SK-N-SH treated with all-trans-retinoic acid at 6 μM for 48 hours (cell line): ENCODE measurements at regions not wholly inside any gene's neighbourhood (a gene's known extent, or its start where the extent isn't known, plus 50 kb on each side); places are given as distances from the start of the nearest gene placed in this dataset.

Source experiments
- ATAC-seq: fragments of 200-7000 bp; cut with Tn5 transposase; 3 replicates; pipeline ENCODE4 v1.9.1; 2020; ENCODE audit warnings: mild to moderate bottlenecking, moderate library complexity
- ARNTL ChIP-seq: fragments of 450-650 bp; formaldehyde crosslinking; IDR thresholded peaks from 2 replicates; pipeline ENCODE4 v1.5.0; 2020; ENCODE audit warnings: low read depth, mild to moderate bottlenecking, moderate library complexity, borderline replicate concordance
- CSDC2 ChIP-seq: fragments of 250-450 bp; sonication (Bioruptor Pico); IDR thresholded peaks from 2 replicates; pipeline ENCODE4 v1.5.0; 2020; ENCODE audit warnings: mild to moderate bottlenecking, moderate library complexity
- CSRNP3 ChIP-seq: fragments of 250-450 bp; sonication (Bioruptor Pico); IDR thresholded peaks from 2 replicates; pipeline ENCODE4 v1.5.1; 2021; ENCODE audit warnings: mild to moderate bottlenecking, moderate library complexity
- ESRRG ChIP-seq: fragments of 250-450 bp; sonication (Bioruptor Pico); IDR thresholded peaks from 2 replicates; pipeline ENCODE4 v1.6.1; 2021; ENCODE audit warnings: mild to moderate bottlenecking
- GLIS3 ChIP-seq: fragments of 250-450 bp; sonication (Bioruptor Pico); IDR thresholded peaks from 2 replicates; pipeline ENCODE4 v1.5.0; 2020; ENCODE audit warnings: mild to moderate bottlenecking, moderate library complexity
- ISL1 ChIP-seq: fragments of 250-450 bp; sonication (Bioruptor Pico); IDR thresholded peaks from 2 replicates; pipeline ENCODE4 v2.1.2; 2022; ENCODE audit warnings: mild to moderate bottlenecking, moderate library complexity
- OSR1 ChIP-seq: fragments of 250-450 bp; sonication (Bioruptor Pico); IDR thresholded peaks from 2 replicates; pipeline ENCODE4 v1.8.0; 2022; ENCODE audit warnings: moderate library complexity, mild to moderate bottlenecking, inconsistent platforms
- PPARA ChIP-seq: fragments of 250-450 bp; sonication (Bioruptor Pico); IDR thresholded peaks from 2 replicates; pipeline ENCODE4 v1.5.0; 2020; ENCODE audit warnings: mild to moderate bottlenecking, borderline replicate concordance
- RARB ChIP-seq: fragments of 250-450 bp; sonication (Bioruptor Pico); IDR thresholded peaks from 2 replicates; pipeline ENCODE4 v1.8.0; 2021; ENCODE audit warnings: mild to moderate bottlenecking, moderate library complexity
- SNAI2 ChIP-seq: fragments of 250-450 bp; sonication (Bioruptor Pico); IDR thresholded peaks from 2 replicates; pipeline ENCODE4 v1.5.0; 2020; ENCODE audit warnings: mild to moderate bottlenecking, moderate library complexity
- TCF4 ChIP-seq: fragments of 250-450 bp; sonication (Bioruptor Pico); IDR thresholded peaks from 2 replicates; pipeline ENCODE4 v1.8.0; 2021; ENCODE audit warnings: mild to moderate bottlenecking, moderate library complexity, borderline replicate concordance
- TOX ChIP-seq: fragments of 250-450 bp; sonication (Bioruptor Pico); IDR thresholded peaks from 2 replicates; pipeline ENCODE4 v1.8.0; 2021; ENCODE audit warnings: mild to moderate bottlenecking, moderate library complexity, borderline replicate concordance
- ZC3H10 ChIP-seq: fragments of 250-450 bp; sonication (Bioruptor Pico); IDR thresholded peaks from 2 replicates; pipeline ENCODE4 v1.5.1; 2021; ENCODE audit warnings: mild to moderate bottlenecking, moderate library complexity
- ZFP30 ChIP-seq: fragments of 450-650 bp; formaldehyde crosslinking; IDR thresholded peaks from 2 replicates; pipeline ENCODE4 v1.5.0; 2022; ENCODE audit warnings: mild to moderate bottlenecking, moderate library complexity
- ZNF565 ChIP-seq: fragments of 450-650 bp; formaldehyde crosslinking; conservative IDR thresholded peaks from 2 replicates; pipeline ENCODE4 v1.5.0; 2020; ENCODE audit warnings: low read depth, mild to moderate bottlenecking, moderate library complexity
- ZNF70 ChIP-seq: fragments of 450-650 bp; formaldehyde crosslinking; IDR thresholded peaks from 2 replicates; pipeline ENCODE4 v1.5.0; 2020; ENCODE audit warnings: mild to moderate bottlenecking, moderate library complexity
- ZNF8 ChIP-seq: fragments of 450-650 bp; formaldehyde crosslinking; IDR thresholded peaks from 2 replicates; pipeline ENCODE4 v1.5.0; 2020; ENCODE audit warnings: mild to moderate bottlenecking, moderate library complexity
- TF ChIP-seq, protein P1 (sequence below): fragments of 250-450 bp; sonication (Bioruptor Pico); IDR thresholded peaks from 2 replicates; pipeline ENCODE4 v1.5.1; 2020; ENCODE audit warnings: low read depth, mild to moderate bottlenecking, moderate library complexity
- TF ChIP-seq, protein P2 (sequence below): fragments of 250-450 bp; sonication (Bioruptor Pico); IDR thresholded peaks from 2 replicates; pipeline ENCODE4 v1.8.0; 2021; ENCODE audit warnings: low read depth, mild to moderate bottlenecking, moderate library complexity, borderline replicate concordance
- TF ChIP-seq, protein P3 (sequence below): fragments of 250-450 bp; sonication (Bioruptor Pico); IDR thresholded peaks from 2 replicates; pipeline ENCODE4 v1.5.0; 2020; ENCODE audit warnings: mild to moderate bottlenecking, moderate library complexity
- TF ChIP-seq, protein P4 (sequence below): fragments of 250-450 bp; sonication (Bioruptor Pico); IDR thresholded peaks from 2 replicates; pipeline ENCODE4 v1.8.0; 2020; ENCODE audit warnings: mild to moderate bottlenecking, moderate library complexity, borderline replicate concordance

GRCh38 chr4:116016201-116016600 lies 902.8 kb upstream of the NDST4 start:
- ATAC-seq: no peak
- TF ChIP-seq GLIS3 (CRISPR knock-in tag): no peak
- TF ChIP-seq, protein P1, sequence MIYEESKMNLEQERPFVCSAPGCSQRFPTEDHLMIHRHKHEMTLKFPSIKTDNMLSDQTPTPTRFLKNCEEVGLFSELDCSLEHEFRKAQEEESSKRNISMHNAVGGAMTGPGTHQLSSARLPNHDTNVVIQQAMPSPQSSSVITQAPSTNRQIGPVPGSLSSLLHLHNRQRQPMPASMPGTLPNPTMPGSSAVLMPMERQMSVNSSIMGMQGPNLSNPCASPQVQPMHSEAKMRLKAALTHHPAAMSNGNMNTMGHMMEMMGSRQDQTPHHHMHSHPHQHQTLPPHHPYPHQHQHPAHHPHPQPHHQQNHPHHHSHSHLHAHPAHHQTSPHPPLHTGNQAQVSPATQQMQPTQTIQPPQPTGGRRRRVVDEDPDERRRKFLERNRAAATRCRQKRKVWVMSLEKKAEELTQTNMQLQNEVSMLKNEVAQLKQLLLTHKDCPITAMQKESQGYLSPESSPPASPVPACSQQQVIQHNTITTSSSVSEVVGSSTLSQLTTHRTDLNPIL (CRISPR knock-in tag): no peak
- TF ChIP-seq, protein P2, sequence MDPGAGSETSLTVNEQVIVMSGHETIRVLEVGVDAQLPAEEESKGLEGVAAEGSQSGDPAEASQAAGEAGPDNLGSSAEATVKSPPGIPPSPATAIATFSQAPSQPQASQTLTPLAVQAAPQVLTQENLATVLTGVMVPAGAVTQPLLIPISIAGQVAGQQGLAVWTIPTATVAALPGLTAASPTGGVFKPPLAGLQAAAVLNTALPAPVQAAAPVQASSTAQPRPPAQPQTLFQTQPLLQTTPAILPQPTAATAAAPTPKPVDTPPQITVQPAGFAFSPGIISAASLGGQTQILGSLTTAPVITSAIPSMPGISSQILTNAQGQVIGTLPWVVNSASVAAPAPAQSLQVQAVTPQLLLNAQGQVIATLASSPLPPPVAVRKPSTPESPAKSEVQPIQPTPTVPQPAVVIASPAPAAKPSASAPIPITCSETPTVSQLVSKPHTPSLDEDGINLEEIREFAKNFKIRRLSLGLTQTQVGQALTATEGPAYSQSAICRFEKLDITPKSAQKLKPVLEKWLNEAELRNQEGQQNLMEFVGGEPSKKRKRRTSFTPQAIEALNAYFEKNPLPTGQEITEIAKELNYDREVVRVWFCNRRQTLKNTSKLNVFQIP (CRISPR knock-in tag): no peak
- no peak for TF ChIP-seq ZNF70 (CRISPR knock-in tag)
- no peak for TF ChIP-seq ARNTL (CRISPR knock-in tag)
- TF ChIP-seq, protein P3, sequence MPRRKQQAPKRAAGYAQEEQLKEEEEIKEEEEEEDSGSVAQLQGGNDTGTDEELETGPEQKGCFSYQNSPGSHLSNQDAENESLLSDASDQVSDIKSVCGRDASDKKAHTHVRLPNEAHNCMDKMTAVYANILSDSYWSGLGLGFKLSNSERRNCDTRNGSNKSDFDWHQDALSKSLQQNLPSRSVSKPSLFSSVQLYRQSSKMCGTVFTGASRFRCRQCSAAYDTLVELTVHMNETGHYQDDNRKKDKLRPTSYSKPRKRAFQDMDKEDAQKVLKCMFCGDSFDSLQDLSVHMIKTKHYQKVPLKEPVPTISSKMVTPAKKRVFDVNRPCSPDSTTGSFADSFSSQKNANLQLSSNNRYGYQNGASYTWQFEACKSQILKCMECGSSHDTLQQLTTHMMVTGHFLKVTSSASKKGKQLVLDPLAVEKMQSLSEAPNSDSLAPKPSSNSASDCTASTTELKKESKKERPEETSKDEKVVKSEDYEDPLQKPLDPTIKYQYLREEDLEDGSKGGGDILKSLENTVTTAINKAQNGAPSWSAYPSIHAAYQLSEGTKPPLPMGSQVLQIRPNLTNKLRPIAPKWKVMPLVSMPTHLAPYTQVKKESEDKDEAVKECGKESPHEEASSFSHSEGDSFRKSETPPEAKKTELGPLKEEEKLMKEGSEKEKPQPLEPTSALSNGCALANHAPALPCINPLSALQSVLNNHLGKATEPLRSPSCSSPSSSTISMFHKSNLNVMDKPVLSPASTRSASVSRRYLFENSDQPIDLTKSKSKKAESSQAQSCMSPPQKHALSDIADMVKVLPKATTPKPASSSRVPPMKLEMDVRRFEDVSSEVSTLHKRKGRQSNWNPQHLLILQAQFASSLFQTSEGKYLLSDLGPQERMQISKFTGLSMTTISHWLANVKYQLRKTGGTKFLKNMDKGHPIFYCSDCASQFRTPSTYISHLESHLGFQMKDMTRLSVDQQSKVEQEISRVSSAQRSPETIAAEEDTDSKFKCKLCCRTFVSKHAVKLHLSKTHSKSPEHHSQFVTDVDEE (CRISPR knock-in tag): no peak
- TF ChIP-seq ESRRG (CRISPR knock-in tag): no peak
- no peak for TF ChIP-seq ZC3H10 (CRISPR knock-in tag)
- no peak for TF ChIP-seq CSDC2 (CRISPR knock-in tag)
- TF ChIP-seq ZNF8: no peak
- TF ChIP-seq RARB (CRISPR knock-in tag): no peak
- TF ChIP-seq ZFP30: no peak
- TF ChIP-seq, protein P4, sequence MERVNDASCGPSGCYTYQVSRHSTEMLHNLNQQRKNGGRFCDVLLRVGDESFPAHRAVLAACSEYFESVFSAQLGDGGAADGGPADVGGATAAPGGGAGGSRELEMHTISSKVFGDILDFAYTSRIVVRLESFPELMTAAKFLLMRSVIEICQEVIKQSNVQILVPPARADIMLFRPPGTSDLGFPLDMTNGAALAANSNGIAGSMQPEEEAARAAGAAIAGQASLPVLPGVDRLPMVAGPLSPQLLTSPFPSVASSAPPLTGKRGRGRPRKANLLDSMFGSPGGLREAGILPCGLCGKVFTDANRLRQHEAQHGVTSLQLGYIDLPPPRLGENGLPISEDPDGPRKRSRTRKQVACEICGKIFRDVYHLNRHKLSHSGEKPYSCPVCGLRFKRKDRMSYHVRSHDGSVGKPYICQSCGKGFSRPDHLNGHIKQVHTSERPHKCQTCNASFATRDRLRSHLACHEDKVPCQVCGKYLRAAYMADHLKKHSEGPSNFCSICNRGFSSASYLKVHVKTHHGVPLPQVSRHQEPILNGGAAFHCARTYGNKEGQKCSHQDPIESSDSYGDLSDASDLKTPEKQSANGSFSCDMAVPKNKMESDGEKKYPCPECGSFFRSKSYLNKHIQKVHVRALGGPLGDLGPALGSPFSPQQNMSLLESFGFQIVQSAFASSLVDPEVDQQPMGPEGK: no peak
- no peak for TF ChIP-seq CSRNP3 (CRISPR knock-in tag)
- TF ChIP-seq ZNF565: no peak
- TF ChIP-seq PPARA: no peak
- TF ChIP-seq OSR1 (CRISPR knock-in tag): no peak

DNA sequence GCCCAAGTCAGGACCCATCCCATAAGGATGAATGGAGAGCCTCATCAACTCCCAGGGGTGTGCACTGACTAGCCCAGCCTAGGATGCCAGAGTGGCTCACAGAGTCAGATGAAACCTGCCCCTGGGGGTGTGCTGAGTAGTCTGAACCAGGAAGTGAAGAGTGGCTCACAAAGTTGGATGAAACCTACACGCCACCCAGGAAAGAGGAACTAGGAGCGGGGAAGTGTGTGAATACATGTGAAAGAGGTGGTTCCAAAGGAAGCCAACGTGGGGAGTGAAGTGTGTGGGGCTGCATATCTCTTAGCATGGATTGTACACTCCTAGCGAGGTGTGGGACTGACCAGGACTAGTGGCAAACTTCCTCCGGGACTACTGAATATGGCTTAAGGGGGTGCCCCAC lies 902.1 kb upstream of the NDST4 start:
- ATAC-seq: no peak
- TF ChIP-seq ZC3H10 (CRISPR knock-in tag): no peak
- TF ChIP-seq, protein P3 (CRISPR knock-in tag): no peak
- no peak for TF ChIP-seq ESRRG (CRISPR knock-in tag)
- TF ChIP-seq ZNF565: no peak
- no peak for TF ChIP-seq OSR1 (CRISPR knock-in tag)
- TF ChIP-seq, all 23 proteins: peak for 0

GRCh38 chr4:116015062-116015461 lies 901.6 kb upstream of the NDST4 start:
- no peak for ATAC-seq
- TF ChIP-seq ARNTL (CRISPR knock-in tag) (no peak), ISL1 (CRISPR knock-in tag) (no peak), SNAI2 (no peak), GLIS3 (CRISPR knock-in tag) (no peak), TOX (no peak), ZNF8 (no peak), ZFP30 (no peak), TCF4 (CRISPR knock-in tag) (no peak), RARB (CRISPR knock-in tag) (no peak)
- TF ChIP-seq, protein P1 (CRISPR knock-in tag): no peak
